ENCODE measurements at regions not wholly inside any gene's neighbourhood (a gene's known extent, or its start where the extent isn't known, plus 50 kb on each side); places are given as distances from the start of the nearest gene placed in this dataset.

GRCh38 chr4:173642509-173642908, 112.5 kb upstream of the HAND2 start (continued):
- TF ChIP-seq CTCF (IDR thresholded peaks at IDR 0.05; ENCODE audit: control extremely low read depth in 1 of 3, insufficient read depth in 1 of 3, low read depth in 1 of 3, low read length in 3 of 3) (no peak), CHD1 (IDR thresholded peaks at IDR 0.05; ENCODE audit: low read depth, low read length) (no peak), EP300 (IDR thresholded peaks at IDR 0.05; ENCODE audit: borderline replicate concordance in 1 of 2, low read depth in 2 of 2, low read length in 2 of 2) (no peak), NANOG (IDR thresholded peaks at IDR 0.05; ENCODE audit: insufficient read depth, low read depth, low read length, poor library complexity, severe bottlenecking) (no peak), SIX5 (IDR thresholded peaks at IDR 0.05; ENCODE audit: low read depth, low read length) (no peak), SP1 (IDR thresholded peaks at IDR 0.05; ENCODE audit: low read depth, low read length) (no peak)
